Lower leg skin (tissue), 3 donors: ENCODE measurements at regions not wholly inside any gene's neighbourhood (a gene's known extent, or its start where the extent isn't known, plus 50 kb on each side); places are given as distances from the start of the nearest gene placed in this dataset.

Source experiments
- CTCF ChIP-seq, 3 donors: fragments of 450-650 bp; IDR thresholded peaks; one replicate each; pipeline ENCODE4 v1.5.1; 2016; ENCODE audit warnings: antibody characterized with exemption in 3 of 3, mild to moderate bottlenecking in 3 of 3, moderate library complexity in 2 of 3
- POLR2A ChIP-seq, 2 donors: fragments of 450-650 bp; IDR thresholded peaks; one replicate each; pipeline ENCODE4 v1.6.1; 2016 to 2017; ENCODE audit warnings: antibody characterized with exemption in 2 of 2, mild to moderate bottlenecking in 1 of 2, moderate library complexity in 1 of 2

- no peak for TF ChIP-seq CTCF (IDR thresholded peaks at IDR 0.05)
- TF ChIP-seq POLR2A (IDR thresholded peaks at IDR 0.05), result no peak
Observed at GRCh38 chr6:14434916-14435690, 317.5 kb downstream of the CD83 start.
